ENCODE measurements at regions not wholly inside any gene's neighbourhood (a gene's known extent, or its start where the extent isn't known, plus 50 kb on each side); places are given as distances from the start of the nearest gene placed in this dataset.

- Histone ChIP-seq H4K20me1 (ENCODE audit: low read length) (no peaks in the 10 kb centered on the region), H3K9ac (ENCODE audit: low read length) (no peak overlapping the region), H3F3A (ENCODE audit: low read length, unreplicated experiment) (no peaks in the 10 kb centered on the region), H3K9me2 (replicated peaks; ENCODE audit: low read length) (no peaks in the 10 kb centered on the region), H3K27ac (ENCODE audit: low read length) (no peak overlapping the region), H3K4me3 (ENCODE audit: low read length) (no peak overlapping the region), H3K27me3 (ENCODE audit: low read length) (no peaks in the 10 kb centered on the region), H3K36me3 (ENCODE audit: low read depth, low read length) (no peaks in the 10 kb centered on the region), H3K4me1 (ENCODE audit: insufficient read depth, low read length) (no peaks in the 10 kb centered on the region), H2AFZ (ENCODE audit: low read length) (no peak overlapping the region), H3K4me2 (ENCODE audit: low read length) (no peak overlapping the region), H3K9me3 (ENCODE audit: low read length) (no peaks in the 10 kb centered on the region), H3K79me2 (ENCODE audit: low read length) (no peaks in the 10 kb centered on the region)
- BruUV-seq (replicated peaks) = no TSS peak
- POLR2A ChIA-PET (ENCODE audit: unreplicated experiment) = no interaction called here
- no peak for ATAC-seq
- DNase-seq = no peak
- CTCF ChIA-PET = no interaction called here
- intact Hi-C loops (cut with micrococcal nuclease) = no loop called here
- TF ChIP-seq EZH2 (IDR thresholded peaks at IDR 0.05; ENCODE audit: low read length, unreplicated experiment) = no peak
- TF ChIP-seq EZH2phosphoT487 (IDR thresholded peaks at IDR 0.05; ENCODE audit: borderline replicate concordance, low read length) = no peak
- TF ChIP-seq, protein P1, sequence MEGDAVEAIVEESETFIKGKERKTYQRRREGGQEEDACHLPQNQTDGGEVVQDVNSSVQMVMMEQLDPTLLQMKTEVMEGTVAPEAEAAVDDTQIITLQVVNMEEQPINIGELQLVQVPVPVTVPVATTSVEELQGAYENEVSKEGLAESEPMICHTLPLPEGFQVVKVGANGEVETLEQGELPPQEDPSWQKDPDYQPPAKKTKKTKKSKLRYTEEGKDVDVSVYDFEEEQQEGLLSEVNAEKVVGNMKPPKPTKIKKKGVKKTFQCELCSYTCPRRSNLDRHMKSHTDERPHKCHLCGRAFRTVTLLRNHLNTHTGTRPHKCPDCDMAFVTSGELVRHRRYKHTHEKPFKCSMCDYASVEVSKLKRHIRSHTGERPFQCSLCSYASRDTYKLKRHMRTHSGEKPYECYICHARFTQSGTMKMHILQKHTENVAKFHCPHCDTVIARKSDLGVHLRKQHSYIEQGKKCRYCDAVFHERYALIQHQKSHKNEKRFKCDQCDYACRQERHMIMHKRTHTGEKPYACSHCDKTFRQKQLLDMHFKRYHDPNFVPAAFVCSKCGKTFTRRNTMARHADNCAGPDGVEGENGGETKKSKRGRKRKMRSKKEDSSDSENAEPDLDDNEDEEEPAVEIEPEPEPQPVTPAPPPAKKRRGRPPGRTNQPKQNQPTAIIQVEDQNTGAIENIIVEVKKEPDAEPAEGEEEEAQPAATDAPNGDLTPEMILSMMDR (conservative IDR thresholded peaks at IDR 0.05; ENCODE audit: low read depth, low read length) = no peak
These were observed 282.5 kb upstream of the EPHA3 start for GRCh38 chr3:88824666-88825564.

DNA sequence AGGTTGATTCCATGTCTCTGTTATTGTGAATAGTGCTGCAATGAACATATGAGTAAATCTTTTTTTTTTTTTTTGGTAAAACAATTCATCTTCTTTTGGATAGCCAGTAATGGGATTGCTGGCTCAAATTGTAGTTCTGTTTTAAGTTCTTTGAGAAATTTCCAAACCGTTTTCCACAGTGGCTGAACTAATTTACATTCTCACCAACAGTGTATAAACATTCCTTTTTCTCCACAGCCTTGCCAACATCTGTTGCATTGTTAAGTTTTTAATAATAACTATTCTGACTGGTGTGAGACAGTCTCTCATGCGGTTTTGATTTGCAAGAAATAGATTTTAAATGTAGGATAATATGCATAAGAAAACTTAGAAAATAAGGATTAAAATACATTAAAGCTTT is 279.0 kb upstream of the EPHA3 start:
- Histone ChIP-seq H3K9me3 (ENCODE audit: low read length) (no peaks in the 10 kb centered on the region), H3K4me1 (ENCODE audit: insufficient read depth, low read length) (no peaks in the 10 kb centered on the region), H3K36me3 (ENCODE audit: low read depth, low read length) (no peaks in the 10 kb centered on the region), H3K27me3 (ENCODE audit: low read length) (no peaks in the 10 kb centered on the region), H3K27ac (ENCODE audit: low read length) (no peak overlapping the region), H3K79me2 (ENCODE audit: low read length) (no peaks in the 10 kb centered on the region), H3K4me3 (ENCODE audit: low read length) (no peak overlapping the region), H3K9me2 (replicated peaks; ENCODE audit: low read length) (no peaks in the 10 kb centered on the region), H3K9ac (ENCODE audit: low read length) (no peak overlapping the region), H3K4me2 (ENCODE audit: low read length) (no peak overlapping the region), H2AFZ (ENCODE audit: low read length) (no peak overlapping the region), H4K20me1 (ENCODE audit: low read length) (no peaks in the 10 kb centered on the region), H3F3A (ENCODE audit: low read length, unreplicated experiment) (no peaks in the 10 kb centered on the region)
- BruUV-seq (replicated peaks) = no TSS peak
- intact Hi-C loops (cut with micrococcal nuclease) = no loop called here
- CTCF ChIA-PET = no interaction called here
- ATAC-seq (no peak), DNase-seq (no peak)
- POLR2A ChIA-PET (ENCODE audit: unreplicated experiment) = no interaction called here
- TF ChIP-seq EZH2phosphoT487 (IDR thresholded peaks at IDR 0.05; ENCODE audit: borderline replicate concordance, low read length) = no peak
- TF ChIP-seq EZH2 (IDR thresholded peaks at IDR 0.05; ENCODE audit: low read length, unreplicated experiment) = no peak
- TF ChIP-seq, protein P1 (conservative IDR thresholded peaks at IDR 0.05; ENCODE audit: low read depth, low read length) = no peak

DNA sequence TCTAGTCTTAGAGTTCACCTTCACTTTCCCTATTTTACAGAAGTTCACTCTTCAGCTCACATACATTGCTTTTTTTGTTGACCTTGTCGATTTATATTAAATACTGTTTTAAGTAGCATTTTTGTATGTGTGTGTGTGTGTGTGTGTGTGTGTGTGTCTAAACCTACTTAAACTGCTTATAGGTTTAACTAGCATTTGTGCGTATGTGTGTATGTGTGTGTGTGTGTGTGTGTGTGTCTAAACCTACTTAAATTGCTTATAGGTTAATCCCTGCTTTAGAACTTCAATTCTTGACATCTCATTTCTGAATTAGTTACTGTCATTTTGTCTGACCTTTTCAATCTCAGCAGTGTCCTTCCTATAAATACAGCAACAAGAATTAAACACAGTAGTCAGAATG is 254.8 kb upstream of the EPHA3 start:
- no peaks in the 10 kb centered on the region for H3K79me2 ChIP-seq (ENCODE audit: low read length)
- no peaks in the 10 kb centered on the region for H4K20me1 ChIP-seq (ENCODE audit: low read length)
- H3K9ac ChIP-seq (ENCODE audit: low read length) = no peak overlapping the region
- intact Hi-C loops (cut with micrococcal nuclease) = loop anchor here (10.0 kb wide), 1 partner anchor 48 kb away; no protein-coding TSS in a partner anchor
- ATAC-seq = no peak
- BruUV-seq (replicated peaks) = no TSS peak
- no peaks in the 10 kb centered on the region for H3K4me1 ChIP-seq (ENCODE audit: insufficient read depth, low read length)
- no peaks in the 10 kb centered on the region for H3F3A ChIP-seq (ENCODE audit: low read length, unreplicated experiment)
- no peaks in the 10 kb centered on the region for H3K9me2 ChIP-seq (replicated peaks; ENCODE audit: low read length)
- no peak overlapping the region for H2AFZ ChIP-seq (ENCODE audit: low read length)
- DNase-seq = no peak
- H3K4me2 ChIP-seq (ENCODE audit: low read length) = no peak overlapping the region
- CTCF ChIA-PET = no interaction called here
- no peak overlapping the region for H3K27ac ChIP-seq (ENCODE audit: low read length)
- no peaks in the 10 kb centered on the region for H3K36me3 ChIP-seq (ENCODE audit: low read depth, low read length)
- H3K4me3 ChIP-seq (ENCODE audit: low read length) = no peak overlapping the region
- no peaks in the 10 kb centered on the region for H3K9me3 ChIP-seq (ENCODE audit: low read length)
- POLR2A ChIA-PET (ENCODE audit: unreplicated experiment) = no interaction called here
- TF ChIP-seq, protein P1 (conservative IDR thresholded peaks at IDR 0.05; ENCODE audit: low read depth, low read length) = no peak
- no peak for TF ChIP-seq EZH2phosphoT487 (IDR thresholded peaks at IDR 0.05; ENCODE audit: borderline replicate concordance, low read length)
- TF ChIP-seq EZH2 (IDR thresholded peaks at IDR 0.05; ENCODE audit: low read length, unreplicated experiment) = no peak
- H3K27me3 ChIP-seq (ENCODE audit: low read length) = peaks cover 9% of the 10 kb centered on the region

All from PC-3 (cell line).